WTC11 (cell line): ENCODE measurements at regions not wholly inside any gene's neighbourhood (a gene's known extent, or its start where the extent isn't known, plus 50 kb on each side); places are given as distances from the start of the nearest gene placed in this dataset.

Source experiments
- ATAC-seq: fragments of 200-7000 bp; cut with Tn5 transposase; 2 replicates; pipeline ENCODE4 v1.10.0; 2021; ENCODE audit warnings: mild to moderate bottlenecking, moderate library complexity
- CTCF ChIA-PET: fragments of 300-600 bp; sonication (Branson Sonifier 250); formaldehyde crosslinking; loops from one replicate; lab custom pipeline; 2021; ENCODE audit warnings: antibody characterized with exemption; lab: Charles Lee
- POLR2A ChIA-PET: fragments of 350-600 bp; sonication (Branson Sonifier 250); formaldehyde crosslinking; loops from one replicate; lab custom pipeline; 2021; ENCODE audit warnings: antibody characterized with exemption; lab: Charles Lee
- DNase-seq: peaks from one replicate; pipeline ENCODE4 v3.0.0; 2021; ENCODE audit warnings: low spot score
- H3K27ac Mint-ChIP-seq: 2 replicates; pipeline ENCODE4 v1.8.0; 2021; ENCODE audit warnings: mixed read lengths
- H3K27me3 Mint-ChIP-seq: 2 replicates; pipeline ENCODE4 v1.8.0; 2021; ENCODE audit warnings: low read depth, mild to moderate bottlenecking, moderate library complexity, mixed read lengths
- H3K36me3 Mint-ChIP-seq: 2 replicates; pipeline ENCODE4 v1.8.0; 2021; ENCODE audit warnings: mixed read lengths
- H3K4me1 Mint-ChIP-seq: 2 replicates; pipeline ENCODE4 v1.8.0; 2022; ENCODE audit warnings: mixed read lengths
- H3K4me3 Mint-ChIP-seq: 2 replicates; pipeline ENCODE4 v1.8.0; 2021; ENCODE audit warnings: mild to moderate bottlenecking, moderate library complexity, mixed read lengths
- H3K9me3 Mint-ChIP-seq: 2 replicates; pipeline ENCODE4 v1.8.0; 2021; ENCODE audit warnings: mixed read lengths
- ARID4B ChIP-seq: sonication (generic); formaldehyde crosslinking; IDR thresholded peaks from 2 replicates; pipeline ENCODE4 v1.8.0; 2023; ENCODE audit warnings: missing genetic modification reagents, mild to moderate bottlenecking, borderline replicate concordance
- ATF1 ChIP-seq: sonication (generic); formaldehyde crosslinking; IDR thresholded peaks from 2 replicates; pipeline ENCODE4 v1.8.1; 2023; ENCODE audit warnings: mild to moderate bottlenecking, moderate library complexity, missing genetic modification reagents
- ATF2 ChIP-seq: sonication (generic); formaldehyde crosslinking; IDR thresholded peaks from 2 replicates; pipeline ENCODE4 v1.8.1; 2022; ENCODE audit warnings: low read depth, missing genetic modification reagents, borderline replicate concordance
- CREB1 ChIP-seq: sonication (generic); formaldehyde crosslinking; IDR thresholded peaks from 2 replicates; pipeline ENCODE4 v1.8.0; 2023; ENCODE audit warnings: mild to moderate bottlenecking, missing genetic modification reagents
- E2F5 ChIP-seq: sonication (generic); formaldehyde crosslinking; IDR thresholded peaks from 2 replicates; pipeline ENCODE4 v1.8.1; 2022; ENCODE audit warnings: mild to moderate bottlenecking, moderate library complexity, missing genetic modification reagents
- ERG ChIP-seq: fragments of 250-450 bp; sonication (Bioruptor Pico); IDR thresholded peaks from 2 replicates; pipeline ENCODE4 v1.8.0; 2021; ENCODE audit warnings: mild to moderate bottlenecking
- ETV6 ChIP-seq: sonication (generic); formaldehyde crosslinking; IDR thresholded peaks from 2 replicates; pipeline ENCODE4 v1.8.1; 2022; ENCODE audit warnings: mild to moderate bottlenecking, missing genetic modification reagents
- GABPB1 ChIP-seq: sonication (generic); formaldehyde crosslinking; IDR thresholded peaks from 2 replicates; pipeline ENCODE4 v1.8.1; 2023; ENCODE audit warnings: mild to moderate bottlenecking, missing genetic modification reagents
- GTF2I ChIP-seq: fragments of 250-450 bp; sonication (Bioruptor Pico); conservative IDR thresholded peaks from 2 replicates; pipeline ENCODE4 v1.4.0; 2021; ENCODE audit warnings: mild to moderate bottlenecking
- MLX ChIP-seq: sonication (generic); formaldehyde crosslinking; IDR thresholded peaks from 2 replicates; pipeline ENCODE4 v1.8.1; 2023; ENCODE audit warnings: mild to moderate bottlenecking, missing genetic modification reagents, moderate library complexity
- NR2C2 ChIP-seq: sonication (generic); formaldehyde crosslinking; IDR thresholded peaks from 2 replicates; pipeline ENCODE4 v1.8.0; 2022; ENCODE audit warnings: mild to moderate bottlenecking, missing genetic modification reagents
- SMAD3 ChIP-seq: sonication (generic); formaldehyde crosslinking; IDR thresholded peaks from 2 replicates; pipeline ENCODE4 v1.8.0; 2022; ENCODE audit warnings: missing genetic modification reagents, mild to moderate bottlenecking, borderline replicate concordance
- ZBTB21 ChIP-seq: sonication (generic); formaldehyde crosslinking; IDR thresholded peaks from 2 replicates; pipeline ENCODE4 v1.8.1; 2023; ENCODE audit warnings: mild to moderate bottlenecking, missing genetic modification reagents, borderline replicate concordance
- ZBTB43 ChIP-seq: sonication (generic); formaldehyde crosslinking; IDR thresholded peaks from 2 replicates; pipeline ENCODE4 v1.8.1; 2023; ENCODE audit warnings: mild to moderate bottlenecking, missing genetic modification reagents
- ZNF121 ChIP-seq: sonication (generic); formaldehyde crosslinking; IDR thresholded peaks from 2 replicates; pipeline ENCODE4 v1.8.0; 2023; ENCODE audit warnings: missing genetic modification reagents
- ZNF281 ChIP-seq: sonication (generic); formaldehyde crosslinking; IDR thresholded peaks from 2 replicates; pipeline ENCODE4 v1.8.0; 2023; ENCODE audit warnings: mild to moderate bottlenecking, missing genetic modification reagents
- ZNF425 ChIP-seq: fragments of 250-450 bp; sonication (Bioruptor Pico); conservative IDR thresholded peaks from 2 replicates; pipeline ENCODE4 v1.9.0; 2021; ENCODE audit warnings: mild to moderate bottlenecking
- ZSCAN18 ChIP-seq: fragments of 250-450 bp; sonication (Bioruptor Pico); IDR thresholded peaks from 2 replicates; pipeline ENCODE4 v2.1.2; 2022; ENCODE audit warnings: mild to moderate bottlenecking, moderate library complexity

- ChIA-PET POLR2A (no interaction called here), CTCF (no interaction called here)
- DNase-seq: no peak
- H3K27me3 Mint-ChIP-seq: no peaks in the 10 kb centered on the region
- no peaks in the 10 kb centered on the region for H3K36me3 Mint-ChIP-seq
- H3K4me3 Mint-ChIP-seq: no peak overlapping the region
- no peaks in the 10 kb centered on the region for H3K9me3 Mint-ChIP-seq
- H3K27ac Mint-ChIP-seq: no peak overlapping the region
- peaks cover 13% of the 10 kb centered on the region for H3K4me1 Mint-ChIP-seq
- no peak for ATAC-seq
- no peak for TF ChIP-seq ATF1 (CRISPR knock-in tag)
- TF ChIP-seq GTF2I: no peak
- no peak for TF ChIP-seq ZSCAN18 (CRISPR knock-in tag)
- TF ChIP-seq ERG (CRISPR knock-in tag): no peak
- no peak for TF ChIP-seq ZNF281 (CRISPR knock-in tag)
- TF ChIP-seq SMAD3 (CRISPR knock-in tag): no peak
- no peak for TF ChIP-seq ATF2 (CRISPR knock-in tag)
- TF ChIP-seq E2F5: no peak
- no peak for TF ChIP-seq NR2C2 (CRISPR knock-in tag)
- TF ChIP-seq CREB1: no peak
- no peak for TF ChIP-seq ETV6 (CRISPR knock-in tag)
- no peak for TF ChIP-seq GABPB1
- TF ChIP-seq ZNF121 (CRISPR knock-in tag): no peak
- no peak for TF ChIP-seq ZBTB21 (CRISPR knock-in tag)
- TF ChIP-seq MLX (CRISPR knock-in tag): no peak
- TF ChIP-seq ZNF425: no peak
- no peak for TF ChIP-seq ZBTB43 (CRISPR knock-in tag)
- no peak for TF ChIP-seq ARID4B (CRISPR knock-in tag)
Observed at GRCh38 chr14:42045383-42045782, 438.7 kb downstream of the LRFN5 start.
